Body of pancreas (tissue), 4 donors: ENCODE measurements at regions not wholly inside any gene's neighbourhood (a gene's known extent, or its start where the extent isn't known, plus 50 kb on each side); places are given as distances from the start of the nearest gene placed in this dataset.

Source experiments
- CTCF ChIP-seq, 7 experiments: fragments of 450-650 bp in 4 of 7; fragments of 200-600 bp in 3 of 7; sonication (generic) in 3 of 7; IDR thresholded peaks; one replicate each; pipeline ENCODE4 v1.5.1; 2016 to 2019; ENCODE audit warnings: antibody characterized with exemption in 7 of 7
- POLR2A ChIP-seq, 3 donors: fragments of 450-650 bp; IDR thresholded peaks; one replicate each; pipeline ENCODE4 v1.6.1; 2016; ENCODE audit warnings: antibody characterized with exemption in 3 of 3, mild to moderate bottlenecking in 2 of 3

GRCh38 chr10:120177330-120177729 lies 279.7 kb upstream of the PLPP4 start:
- TF ChIP-seq CTCF (IDR thresholded peaks at IDR 0.05) (no peak), POLR2A (IDR thresholded peaks at IDR 0.05) (no peak)
